ENCODE measurements at regions not wholly inside any gene's neighbourhood (a gene's known extent, or its start where the extent isn't known, plus 50 kb on each side); places are given as distances from the start of the nearest gene placed in this dataset.

GRCh38 chr3:177439694-177440269 is 242.5 kb upstream of the TBL1XR1 start:
- Histone ChIP-seq H3K4me3 (ENCODE audit: low read depth in 1 of 2, low read length in 1 of 2) (no peak overlapping the region), H3K27ac (no peak overlapping the region), H3K36me3 (no peaks in the 10 kb centered on the region), H3K9me3 (no peaks in the 10 kb centered on the region), H3K27me3 (no peaks in the 10 kb centered on the region), H3K4me1 (ENCODE audit: control insufficient read depth in 1 of 2, insufficient read depth in 1 of 2, low read depth in 1 of 2, low read length in 1 of 2) (peaks cover 16 to 26% of the 10 kb centered on the region in 2 experiments)
- TF ChIP-seq CTCF (IDR thresholded peaks at IDR 0.05) = no peak

GRCh38 chr3:177440456-177441104 is 243.3 kb upstream of the TBL1XR1 start:
- no peaks in the 10 kb centered on the region for H3K36me3 ChIP-seq
- H3K4me3 ChIP-seq (ENCODE audit: low read depth in 1 of 2, low read length in 1 of 2) = no peak overlapping the region
- peaks cover 16 to 26% of the 10 kb centered on the region in 2 experiments for H3K4me1 ChIP-seq (ENCODE audit: control insufficient read depth in 1 of 2, insufficient read depth in 1 of 2, low read depth in 1 of 2, low read length in 1 of 2)
- H3K27me3 ChIP-seq = no peaks in the 10 kb centered on the region
- H3K27ac ChIP-seq = no peak overlapping the region
- H3K9me3 ChIP-seq = no peaks in the 10 kb centered on the region
- TF ChIP-seq CTCF (IDR thresholded peaks at IDR 0.05) = no peak

GRCh38 chr3:177441276-177441812 is 244.1 kb upstream of the TBL1XR1 start:
- no peak for TF ChIP-seq CTCF (IDR thresholded peaks at IDR 0.05)
- no peaks in the 10 kb centered on the region for H3K27me3 ChIP-seq
- no peak overlapping the region for H3K4me3 ChIP-seq (ENCODE audit: low read depth in 1 of 2, low read length in 1 of 2)

GRCh38 chr3:177441813-177442646 is 244.7 kb upstream of the TBL1XR1 start:
- Histone ChIP-seq H3K27ac (peak overlapping the region; percentile 77), H3K9me3 (no peaks in the 10 kb centered on the region), H3K27me3 (no peaks in the 10 kb centered on the region), H3K36me3 (no peaks in the 10 kb centered on the region), H3K4me3 (ENCODE audit: low read depth in 1 of 2, low read length in 1 of 2) (peak overlapping the region in 1 of 2 experiments; percentile 4), H3K4me1 (ENCODE audit: control insufficient read depth in 1 of 2, insufficient read depth in 1 of 2, low read depth in 1 of 2, low read length in 1 of 2) (peaks cover 24 to 41% of the 10 kb centered on the region in 2 experiments)
- no peak for TF ChIP-seq CTCF (IDR thresholded peaks at IDR 0.05)

More at GRCh38 chr3:177441276-177441812, 244.1 kb upstream of the TBL1XR1 start:
- Histone ChIP-seq H3K9me3 (no peaks in the 10 kb centered on the region), H3K36me3 (no peaks in the 10 kb centered on the region), H3K4me1 (ENCODE audit: control insufficient read depth in 1 of 2, insufficient read depth in 1 of 2, low read depth in 1 of 2, low read length in 1 of 2) (peaks cover 20 to 34% of the 10 kb centered on the region in 2 experiments), H3K27ac (peak overlapping the region; percentile 77)

- no peak for TF ChIP-seq CTCF (IDR thresholded peaks at IDR 0.05)
- H3K27ac ChIP-seq = peak overlapping the region; percentile 77
- H3K4me3 ChIP-seq (ENCODE audit: low read depth in 1 of 2, low read length in 1 of 2) = no peak overlapping the region
- peaks cover 34 to 51% of the 10 kb centered on the region in 2 experiments for H3K4me1 ChIP-seq (ENCODE audit: control insufficient read depth in 1 of 2, insufficient read depth in 1 of 2, low read depth in 1 of 2, low read length in 1 of 2)
- no peaks in the 10 kb centered on the region for H3K27me3 ChIP-seq
- no peaks in the 10 kb centered on the region for H3K9me3 ChIP-seq
- H3K36me3 ChIP-seq = no peaks in the 10 kb centered on the region
Measured at GRCh38 chr3:177443469-177443868, 246.2 kb upstream of the TBL1XR1 start.
